Astrocyte of the cerebellum (primary cell): ENCODE measurements at regions not wholly inside any gene's neighbourhood (a gene's known extent, or its start where the extent isn't known, plus 50 kb on each side); places are given as distances from the start of the nearest gene placed in this dataset.

Source experiments
- DNase-seq: peaks from one replicate; pipeline ENCODE4 v3.0.0-alpha.2; 2011; ENCODE audit warnings: low read depth
- H3K4me3 ChIP-seq: 2 replicates; pipeline ENCODE4 v1.5.1; 2011; ENCODE audit warnings: mild to moderate bottlenecking, low read depth, low read length, moderate library complexity
- CTCF ChIP-seq: IDR thresholded peaks from 2 replicates; pipeline ENCODE4 v1.5.1; 2012; ENCODE audit warnings: low read length, low read depth, moderate library complexity, mild to moderate bottlenecking; ENCODE audit errors: missing control alignments
- in situ Hi-C: cut with HindIII; loops from 2 replicates; pipeline ENCODE4 v1.10.0; 2017; ENCODE audit warnings: low sequenced_read_pairs

- no peak overlapping the region for H3K4me3 ChIP-seq
- no peak for TF ChIP-seq CTCF
- in situ Hi-C loops: no loop called here
- no peak for DNase-seq
These were observed 105.9 kb downstream of the SOX11 start for GRCh38 chr2:5798084-5798483.

- no peak for TF ChIP-seq CTCF
- no peak overlapping the region for H3K4me3 ChIP-seq
- no peak for DNase-seq
- in situ Hi-C loops: no loop called here
These were observed 107.2 kb downstream of the SOX11 start for GRCh38 chr2:5799348-5799747.

GRCh38 chr2:5803547-5803946, 111.4 kb downstream of the SOX11 start:
- TF ChIP-seq CTCF: no peak
- in situ Hi-C loops: no loop called here
- peak; percentile 71 for DNase-seq
- no peak overlapping the region for H3K4me3 ChIP-seq

GRCh38 chr2:5818961-5819600, 126.9 kb downstream of the SOX11 start:
- no peak for TF ChIP-seq CTCF
- H3K4me3 ChIP-seq: no peak overlapping the region
- in situ Hi-C loops: no loop called here
- peak; percentile 9 for DNase-seq

GRCh38 chr2:5824126-5824525, 131.9 kb downstream of the SOX11 start:
- no peak overlapping the region for H3K4me3 ChIP-seq
- in situ Hi-C loops: no loop called here
- DNase-seq: no peak
- TF ChIP-seq CTCF: no peak

GRCh38 chr2:5825686-5826085, 133.5 kb downstream of the SOX11 start:
- DNase-seq: no peak
- no peak for TF ChIP-seq CTCF
- in situ Hi-C loops: no loop called here
- no peak overlapping the region for H3K4me3 ChIP-seq
